HL-60 (cell line): ENCODE measurements at regions not wholly inside any gene's neighbourhood (a gene's known extent, or its start where the extent isn't known, plus 50 kb on each side); places are given as distances from the start of the nearest gene placed in this dataset.

ENCODE experiments used
- CTCF ChIP-seq: IDR thresholded peaks from one replicate; pipeline ENCODE4 v1.5.1; 2011; ENCODE audit warnings: low read length, control low read depth, inconsistent platforms; ENCODE audit not compliant: insufficient read depth
- GABPA ChIP-seq: IDR thresholded peaks from 2 replicates; pipeline ENCODE4 v1.6.1; 2012; ENCODE audit warnings: low read depth
- POLR2AphosphoS5 ChIP-seq: IDR thresholded peaks from 2 replicates; pipeline ENCODE4 v1.6.1; 2012; ENCODE audit warnings: low read depth
- REST ChIP-seq: IDR thresholded peaks from 2 replicates; pipeline ENCODE4 v1.6.1; 2012; ENCODE audit warnings: low read depth; ENCODE audit not compliant: insufficient replicate concordance
- SPI1 ChIP-seq: IDR thresholded peaks from 2 replicates; pipeline ENCODE4 v1.6.1; 2012; ENCODE audit warnings: low read depth, mild to moderate bottlenecking, borderline replicate concordance

GRCh38 chr1:198101716-198102453 lies 54.9 kb upstream of the NEK7 start:
- TF ChIP-seq CTCF (no peak), GABPA (no peak), REST (no peak), SPI1 (no peak), POLR2AphosphoS5 (no peak)
